Mucosa of descending colon (tissue), 3 donors: ENCODE measurements at regions not wholly inside any gene's neighbourhood (a gene's known extent, or its start where the extent isn't known, plus 50 kb on each side); places are given as distances from the start of the nearest gene placed in this dataset.

ENCODE experiments used
- ATAC-seq: fragments of 200-7000 bp; cut with Tn5 transposase; one replicate; pipeline ENCODE4 v1.9.1; 2020; ENCODE audit warnings: mild to moderate bottlenecking, moderate library complexity
- DNase-seq, 3 donors: peaks; one replicate each; pipeline ENCODE4 v3.0.0-alpha.2; 2020
- H3K36me3 ChIP-seq: fragments of 200-600 bp; one replicate; pipeline ENCODE4 v1.8.0; 2021; ENCODE audit warnings: low read depth, mild to moderate bottlenecking
- H3K4me1 ChIP-seq: fragments of 200-600 bp; one replicate; pipeline ENCODE4 v1.8.0; 2021; ENCODE audit warnings: low read depth, mild to moderate bottlenecking
- H3K4me3 ChIP-seq: fragments of 200-600 bp; one replicate; pipeline ENCODE4 v1.8.0; 2021; ENCODE audit warnings: mild to moderate bottlenecking
- H3K9me3 ChIP-seq: fragments of 200-600 bp; one replicate; pipeline ENCODE4 v1.8.0; 2021; ENCODE audit warnings: mild to moderate bottlenecking
- CTCF ChIP-seq: fragments of 200-600 bp; IDR thresholded peaks from one replicate; pipeline ENCODE4 v1.8.0; 2022; ENCODE audit warnings: antibody characterized with exemption, mild to moderate bottlenecking
- intact Hi-C, 2 donors: fragments of 100-400 bp; cut with DNase I in 1 of 2; cut with micrococcal nuclease in 1 of 2; formaldehyde crosslinking; loops; one replicate each; pipeline versions ENCODE4 v1.11.0 to v1.11.1; 2022; cut with DNase I, micrococcal nuclease
- donor health status: DM: no; HTN: no; CAD: no; lungs with moderate emphysema.
- donor health status: DM: no; HTN: no; CAD: no.
- donor health status: DM: no; HTN: yes; CAD: no.

- no peaks in the 10 kb centered on the region for H3K4me1 ChIP-seq
- TF ChIP-seq CTCF, result no peak
- H3K36me3 ChIP-seq, result no peaks in the 10 kb centered on the region
- no peak for ATAC-seq
- no peaks in the 10 kb centered on the region for H3K9me3 ChIP-seq
- DNase-seq, result no peak
- H3K4me3 ChIP-seq, result no peak overlapping the region
- intact Hi-C loops, result no loop called here
These were observed 684.7 kb downstream of the TBC1D22A start for GRCh38 chr22:47446821-47447810.

GRCh38 chr22:47446331-47446730, 683.9 kb downstream of the TBC1D22A start:
- TF ChIP-seq CTCF, result no peak
- Histone ChIP-seq H3K9me3 (no peaks in the 10 kb centered on the region), H3K4me1 (no peaks in the 10 kb centered on the region), H3K4me3 (no peak overlapping the region), H3K36me3 (no peaks in the 10 kb centered on the region)
- intact Hi-C loops, result no loop called here
- DNase-seq (no peak), ATAC-seq (no peak)

- TF ChIP-seq CTCF, result no peak
These were observed 683.4 kb downstream of the TBC1D22A start for GRCh38 chr22:47445716-47446290.

GRCh38 chr22:47445212-47445611, 682.8 kb downstream of the TBC1D22A start:
- intact Hi-C loops, result no loop called here
- ATAC-seq (no peak), DNase-seq (no peak)
- no peak overlapping the region for H3K4me3 ChIP-seq
- TF ChIP-seq CTCF, result no peak
- H3K9me3 ChIP-seq, result no peaks in the 10 kb centered on the region
- no peaks in the 10 kb centered on the region for H3K36me3 ChIP-seq
- H3K4me1 ChIP-seq, result no peaks in the 10 kb centered on the region

More at GRCh38 chr22:47445716-47446290, 683.4 kb downstream of the TBC1D22A start:
- Histone ChIP-seq H3K4me3 (no peak overlapping the region), H3K9me3 (no peaks in the 10 kb centered on the region), H3K4me1 (no peaks in the 10 kb centered on the region), H3K36me3 (no peaks in the 10 kb centered on the region)
- ATAC-seq (no peak), DNase-seq (no peak)
- intact Hi-C loops, result no loop called here

GRCh38 chr22:47444746-47445065, 682.3 kb downstream of the TBC1D22A start:
- ATAC-seq (no peak), DNase-seq (no peak)
- intact Hi-C loops, result no loop called here
- no peaks in the 10 kb centered on the region for H3K9me3 ChIP-seq
- no peaks in the 10 kb centered on the region for H3K4me1 ChIP-seq
- no peaks in the 10 kb centered on the region for H3K36me3 ChIP-seq
- TF ChIP-seq CTCF, result no peak
- H3K4me3 ChIP-seq, result no peak overlapping the region
